NCI-H2081 treated with DMSO at 0.1 percent for 48 hours (cell line): ENCODE measurements at regions not wholly inside any gene's neighbourhood (a gene's known extent, or its start where the extent isn't known, plus 50 kb on each side); places are given as distances from the start of the nearest gene placed in this dataset.

Source experiments
- DNase-seq: peaks from one replicate; lab custom pipeline; 2025; lab: John Stamatoyannopoulos, UW

DNA sequence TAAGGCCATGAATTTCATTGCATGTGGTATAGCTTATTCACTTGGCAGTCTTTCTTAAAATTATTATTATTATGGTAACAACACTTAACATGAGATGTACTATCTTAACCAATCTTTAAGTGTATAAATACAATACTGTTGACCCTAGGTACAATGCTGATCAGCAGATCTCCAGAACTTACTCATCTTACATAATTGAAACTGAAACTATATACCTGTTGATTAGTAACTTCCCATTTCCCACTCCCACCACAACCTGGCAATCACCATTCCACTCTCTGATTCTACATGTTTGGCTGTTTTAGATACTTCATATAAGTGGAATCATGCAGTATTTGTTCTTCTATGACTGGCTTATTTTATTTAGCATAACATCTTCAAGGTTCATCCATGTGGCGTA, 150.2 kb upstream of the POU2AF2 start:
- no peak for DNase-seq

DNA sequence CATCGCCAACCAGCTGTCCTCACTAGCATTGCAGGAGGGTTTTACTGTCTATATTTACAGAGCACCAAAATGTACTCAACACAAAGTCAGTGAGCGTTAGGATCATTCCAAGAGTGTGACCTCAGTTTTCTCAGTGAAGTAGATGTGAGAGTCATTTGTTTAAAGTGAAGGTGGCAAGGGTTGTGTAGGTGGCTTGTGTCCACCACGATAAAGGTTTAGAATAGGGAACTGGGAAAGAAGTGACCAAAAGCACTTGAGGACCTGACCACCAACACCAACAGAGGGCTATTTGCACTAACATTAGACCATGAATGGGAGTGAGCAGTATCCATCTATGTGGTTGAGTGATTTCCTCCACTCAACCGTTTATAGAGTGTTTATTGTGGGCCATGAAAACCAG, 152.5 kb upstream of the POU2AF2 start:
- DNase-seq, result no peak

GRCh38 chr11:111091321-111091938, 154.1 kb upstream of the POU2AF2 start:
- DNase-seq, result no peak

GRCh38 chr11:111089759-111090158, 155.8 kb upstream of the POU2AF2 start:
- DNase-seq, result no peak

GRCh38 chr11:111088847-111089355, 156.6 kb upstream of the POU2AF2 start:
- DNase-seq, result no peak

- DNase-seq, result peak; percentile 36
These were observed 159.5 kb upstream of the POU2AF2 start for GRCh38 chr11:111086058-111086457.

DNA sequence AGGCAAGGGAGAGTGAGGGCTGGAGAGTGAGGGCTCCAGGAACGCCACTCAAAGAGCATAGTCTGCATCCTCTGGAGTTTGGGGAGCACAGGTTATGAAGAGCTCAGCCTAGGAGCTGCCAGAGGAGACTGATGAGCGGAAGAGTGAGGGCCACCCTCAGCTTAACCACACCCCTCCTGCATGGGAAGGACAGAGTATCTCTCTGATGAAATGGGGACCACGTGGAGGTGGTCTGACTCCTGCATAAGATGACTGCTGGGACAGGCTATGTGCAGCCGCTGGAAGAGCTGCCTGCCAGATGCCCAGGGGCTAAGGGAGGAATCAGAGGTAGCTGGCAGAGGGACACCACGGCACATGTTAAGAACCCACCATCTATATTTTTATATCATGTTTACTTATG, 162.9 kb upstream of the POU2AF2 start:
- DNase-seq, result no peak

GRCh38 chr11:111081021-111081511, 164.5 kb upstream of the POU2AF2 start:
- no peak for DNase-seq

- DNase-seq, result no peak
These were observed 167.8 kb upstream of the POU2AF2 start for GRCh38 chr11:111077530-111078322.

- no peak for DNase-seq
These were observed 176.5 kb upstream of the POU2AF2 start for GRCh38 chr11:111069066-111069465.

GRCh38 chr11:111067994-111068393, 177.5 kb upstream of the POU2AF2 start:
- no peak for DNase-seq

- DNase-seq, result no peak
These were observed 178.7 kb upstream of the POU2AF2 start for GRCh38 chr11:111066846-111067245.

DNA sequence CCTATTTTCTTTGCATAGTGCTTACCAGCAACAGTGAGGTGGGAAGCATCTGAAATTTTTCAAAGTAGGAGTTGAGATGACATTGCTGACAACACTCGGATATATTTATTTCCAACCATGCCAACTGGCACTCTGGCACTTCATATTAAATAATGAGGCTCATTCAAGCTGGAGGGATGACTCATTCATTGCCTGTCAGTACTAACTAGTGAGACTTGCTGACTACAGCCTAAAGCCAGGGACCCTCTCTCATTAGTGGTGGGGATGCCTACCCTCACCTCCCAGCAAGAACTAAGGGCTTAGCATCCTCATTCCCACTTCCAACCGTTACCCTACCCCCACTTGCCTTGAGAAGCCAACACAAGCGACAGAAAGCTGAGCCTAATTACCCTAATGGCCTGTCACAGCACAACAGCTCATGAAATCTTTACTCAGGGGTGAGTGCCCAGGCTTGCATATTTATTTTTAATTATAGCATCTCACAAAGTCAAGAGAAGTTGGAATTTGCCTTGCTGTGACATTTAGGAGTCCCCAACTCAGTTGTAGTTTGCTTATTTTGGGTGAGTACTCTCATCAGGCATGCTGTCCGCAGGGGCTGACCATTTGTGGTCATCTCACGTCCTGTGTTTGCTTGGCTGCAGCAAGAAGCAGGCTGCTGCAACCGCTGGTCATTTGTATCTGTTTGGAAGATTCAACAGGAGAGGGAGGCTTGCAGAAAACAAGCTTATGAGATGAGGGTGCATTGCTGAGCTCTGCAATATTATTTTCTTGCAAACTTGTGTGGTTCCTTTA, 181.6 kb upstream of the POU2AF2 start:
- DNase-seq, result no peak

DNA sequence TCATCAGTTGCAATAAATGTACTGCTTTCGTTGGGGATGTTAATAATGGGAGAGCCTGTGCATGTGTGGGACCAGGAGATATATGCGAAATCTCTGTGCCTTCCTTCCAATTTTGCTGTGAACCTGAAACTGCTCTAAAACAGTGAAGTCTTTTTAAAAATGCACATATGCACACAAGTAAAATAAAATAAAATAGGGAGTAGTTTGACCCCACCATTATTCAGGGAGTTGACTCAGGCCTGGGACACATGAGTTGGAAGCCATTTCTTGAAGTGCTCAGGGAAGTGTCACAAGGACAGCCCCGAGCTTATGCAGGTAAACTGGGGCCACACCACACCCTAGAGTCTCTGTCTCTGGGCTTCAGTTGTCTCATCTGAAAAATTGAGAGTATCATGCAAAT, 183.1 kb upstream of the POU2AF2 start:
- no peak for DNase-seq

DNA sequence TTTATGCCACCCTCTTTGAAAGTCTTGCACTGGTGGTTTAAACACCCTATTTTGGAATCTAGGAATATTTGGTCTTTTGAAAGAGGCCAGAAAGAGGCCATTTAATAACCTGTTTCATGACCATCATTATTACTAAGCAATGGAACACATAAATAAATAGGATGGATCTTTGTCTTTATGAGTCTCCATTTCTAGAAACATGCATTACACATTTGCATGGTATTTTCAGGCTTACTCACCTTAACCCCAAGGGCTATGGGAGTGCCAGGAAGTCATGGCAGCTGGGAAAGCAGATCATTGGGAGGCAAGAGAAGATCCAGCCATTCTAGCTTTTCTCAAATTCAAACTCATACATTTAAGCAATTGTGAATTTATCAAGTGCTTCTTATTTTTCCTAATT, 185.8 kb upstream of the POU2AF2 start:
- no peak for DNase-seq

- no peak for DNase-seq
These were observed 196.4 kb upstream of the POU2AF2 start for GRCh38 chr11:111049131-111049530.

DNA sequence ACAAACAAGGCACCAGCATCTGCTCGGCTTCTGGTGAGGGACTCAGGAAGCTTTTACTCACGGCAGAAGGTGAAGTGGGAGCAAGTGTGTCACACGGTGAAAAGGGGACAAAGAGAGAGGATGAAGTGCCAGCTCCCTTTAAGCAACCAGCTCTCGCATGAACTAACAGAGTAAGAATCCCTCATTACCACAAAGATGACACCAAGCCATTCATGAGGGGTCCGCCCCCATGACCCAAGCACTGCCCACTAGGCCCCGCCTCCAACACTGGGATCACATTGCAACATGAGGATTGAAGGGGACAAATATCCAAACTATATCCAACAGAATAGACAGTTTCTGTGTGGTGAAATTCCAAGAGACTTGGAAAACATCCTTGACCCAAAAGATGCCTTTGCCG, 198.2 kb upstream of the POU2AF2 start:
- no peak for DNase-seq

- DNase-seq, result no peak
These were observed 199.2 kb upstream of the POU2AF2 start for GRCh38 chr11:111046291-111046690.

DNA sequence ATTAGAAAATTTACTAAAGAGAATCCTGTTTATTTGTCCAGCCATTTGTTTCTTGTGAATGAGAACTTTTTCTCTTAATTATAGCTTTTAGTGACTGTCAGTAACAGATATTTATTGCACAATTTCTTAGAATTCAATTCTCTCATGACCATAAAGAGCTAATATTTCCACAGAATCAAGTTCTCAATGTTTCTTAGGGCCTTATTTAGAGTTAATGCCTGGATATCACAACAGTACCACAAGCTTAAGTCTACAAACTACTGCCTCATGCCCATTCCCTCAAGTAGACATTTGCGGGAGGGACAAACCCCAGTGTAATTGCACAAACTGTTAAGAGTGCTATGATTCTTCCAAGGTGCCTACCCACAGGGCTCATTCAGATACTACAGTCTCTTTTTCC, 199.7 kb upstream of the POU2AF2 start:
- DNase-seq, result no peak

DNA sequence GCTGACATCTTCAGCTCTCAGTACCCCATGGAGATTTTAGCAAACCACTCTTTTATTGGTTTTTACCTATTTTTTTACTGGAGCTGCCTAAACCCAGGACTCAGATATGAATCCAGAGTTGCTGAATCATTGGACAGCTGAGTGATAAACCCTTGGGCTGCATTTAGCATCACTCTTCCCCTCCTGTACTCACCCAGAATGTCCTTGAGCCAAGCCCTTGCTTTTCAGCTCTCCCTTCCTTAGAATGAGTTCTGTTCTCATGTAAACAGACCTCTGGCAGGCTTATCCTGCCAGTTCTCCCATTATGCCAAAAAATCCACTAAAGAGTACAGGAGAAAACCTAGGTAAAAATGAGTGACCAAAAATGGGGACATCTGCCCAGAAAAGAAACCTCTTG, 200.1 kb upstream of the POU2AF2 start:
- no peak for DNase-seq

DNA sequence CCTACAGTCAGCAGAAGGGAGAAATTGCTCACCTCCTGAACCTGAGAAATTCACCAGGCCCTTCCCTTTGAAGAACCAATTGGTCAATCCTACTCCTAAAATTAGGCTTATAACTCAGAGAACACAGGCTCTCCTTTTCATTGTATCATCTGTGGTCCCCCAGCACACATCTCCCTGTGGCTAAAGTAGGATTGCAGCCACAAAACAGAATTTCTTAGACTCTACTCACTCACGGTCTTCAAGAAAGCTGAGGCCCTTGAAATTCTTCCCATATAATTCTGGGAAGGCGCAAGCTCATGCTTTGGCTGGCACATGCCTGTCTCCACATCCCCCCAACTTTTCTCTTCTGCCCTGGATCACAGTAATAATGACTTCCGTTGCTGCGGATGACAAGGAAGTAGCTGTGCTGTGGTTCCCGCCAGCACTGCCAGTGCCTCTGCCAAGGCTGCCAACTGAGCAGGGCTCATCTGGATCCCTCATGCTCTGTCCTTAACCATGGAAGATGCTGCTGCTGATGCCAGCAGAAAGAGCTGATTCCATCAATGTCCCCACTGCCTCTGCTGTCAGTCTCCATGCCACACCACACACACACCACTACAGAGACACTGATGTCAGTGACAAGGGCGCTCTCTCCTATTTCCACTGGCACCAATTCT, 200.6 kb upstream of the POU2AF2 start:
- no peak for DNase-seq

DNA sequence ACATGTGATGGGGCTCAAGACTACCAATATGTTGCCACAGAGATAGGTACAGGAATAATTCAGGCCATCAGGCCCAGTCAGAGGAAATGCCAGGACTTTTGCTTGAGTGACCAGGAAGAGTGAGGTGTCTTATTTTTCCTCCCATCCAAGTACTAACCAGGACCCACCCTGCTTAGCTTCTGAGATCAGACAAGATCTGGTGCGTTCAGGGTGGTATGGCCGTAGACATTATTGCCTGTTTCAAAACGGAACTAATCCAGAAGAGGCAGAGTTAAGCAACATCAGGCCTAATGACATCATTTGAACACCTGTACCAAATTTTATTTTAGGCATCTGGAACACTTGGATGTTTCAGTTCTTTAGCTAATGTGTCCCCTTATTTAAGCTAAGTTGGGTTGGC, 205.5 kb upstream of the POU2AF2 start:
- no peak for DNase-seq
